ENCODE measurements at regions not wholly inside any gene's neighbourhood (a gene's known extent, or its start where the extent isn't known, plus 50 kb on each side); places are given as distances from the start of the nearest gene placed in this dataset.

- Mint-ChIP-seq H3K9me3 (peaks cover 11% of the 10 kb centered on the region), H3K36me3 (no peaks in the 10 kb centered on the region), H3K4me1 (ENCODE audit: low read depth) (no peaks in the 10 kb centered on the region), H3K27me3 (no peaks in the 10 kb centered on the region), H3K27ac (no peak overlapping the region), H3K4me3 (no peak overlapping the region)
- DNase-seq: no peak
- intact Hi-C loops (cut with micrococcal nuclease): no loop called here
- CTCF ChIA-PET: no interaction called here
- POLR2A ChIA-PET: no interaction called here
Observed at GRCh38 chr18:71727909-71728308, 816.2 kb downstream of the CBLN2 start.

DNA sequence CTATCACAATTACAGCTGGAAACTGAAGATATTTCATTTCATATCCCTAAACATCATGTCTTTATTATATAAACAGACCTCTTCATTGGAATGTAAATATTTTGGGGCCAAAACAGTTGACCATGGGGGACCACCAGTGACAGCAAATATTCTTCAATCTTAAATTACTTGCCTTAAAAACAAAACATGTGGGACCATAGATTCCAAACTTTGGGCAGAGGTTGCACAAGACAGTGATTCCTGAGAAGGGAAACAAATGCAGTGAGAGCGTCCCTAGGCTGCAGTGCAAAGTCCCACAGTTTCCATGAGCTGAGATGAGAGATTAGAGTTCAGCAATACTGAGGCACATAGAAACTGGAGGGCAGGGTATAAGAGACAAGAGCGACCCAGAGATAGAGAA, 818.9 kb downstream of the CBLN2 start:
- Mint-ChIP-seq H3K27me3 (no peaks in the 10 kb centered on the region), H3K4me3 (no peak overlapping the region), H3K36me3 (no peaks in the 10 kb centered on the region), H3K27ac (no peak overlapping the region), H3K4me1 (ENCODE audit: low read depth) (no peaks in the 10 kb centered on the region), H3K9me3 (peaks cover 11% of the 10 kb centered on the region)
- ChIA-PET CTCF (no interaction called here), POLR2A (no interaction called here)
- intact Hi-C loops (cut with micrococcal nuclease): no loop called here
- no peak for DNase-seq

DNA sequence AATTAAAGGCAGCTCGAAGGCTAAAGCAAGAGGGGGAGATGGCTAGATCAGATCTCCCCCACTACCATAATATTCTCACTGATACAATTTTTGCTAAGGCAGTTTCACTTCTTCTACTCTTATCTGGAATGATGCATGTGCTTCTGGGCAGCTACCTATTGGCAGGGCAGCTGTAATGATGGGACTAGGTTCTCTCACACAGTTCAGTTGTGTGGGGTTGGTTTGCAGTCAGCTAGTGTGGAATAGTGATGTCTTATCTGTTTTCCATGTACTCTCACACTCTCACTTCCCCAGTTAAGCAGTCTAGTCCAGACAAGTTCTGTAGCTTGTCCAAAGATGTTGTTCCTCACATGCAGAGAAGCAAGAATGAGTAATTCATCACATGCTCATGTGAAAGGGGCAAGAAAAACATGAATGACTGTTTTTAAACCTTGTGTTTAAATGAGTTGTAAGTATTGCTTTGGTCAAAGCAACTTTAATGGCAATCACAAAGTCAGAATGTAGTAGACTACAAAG, 836.1 kb downstream of the CBLN2 start:
- no peaks in the 10 kb centered on the region for H3K4me1 Mint-ChIP-seq (ENCODE audit: low read depth)
- POLR2A ChIA-PET: no interaction called here
- H3K36me3 Mint-ChIP-seq: no peaks in the 10 kb centered on the region
- intact Hi-C loops (cut with micrococcal nuclease): no loop called here
- H3K9me3 Mint-ChIP-seq: peaks cover 5% of the 10 kb centered on the region
- no peak for DNase-seq
- no peaks in the 10 kb centered on the region for H3K27me3 Mint-ChIP-seq
- no peak overlapping the region for H3K27ac Mint-ChIP-seq
- H3K4me3 Mint-ChIP-seq: no peak overlapping the region
- CTCF ChIA-PET: no interaction called here

DNA sequence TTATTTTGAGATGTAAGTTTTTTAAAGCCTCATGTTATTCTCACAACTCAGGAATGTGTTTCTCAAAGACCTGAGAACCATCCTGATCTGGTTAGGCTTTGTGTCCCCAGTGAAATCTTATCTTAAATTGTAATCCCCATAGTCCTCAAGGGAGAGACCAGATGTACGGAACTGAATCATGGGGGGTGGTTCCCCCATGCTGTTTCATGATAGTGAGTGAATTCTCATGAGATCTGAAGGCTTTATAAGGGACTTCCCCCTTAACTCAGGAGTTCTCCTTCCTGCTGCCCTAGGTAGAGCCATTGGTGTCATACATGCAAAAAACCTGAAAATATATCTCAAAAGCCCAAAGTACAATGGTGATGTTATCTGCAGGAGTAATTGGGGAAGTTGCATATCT, 836.7 kb downstream of the CBLN2 start:
- Mint-ChIP-seq H3K36me3 (no peaks in the 10 kb centered on the region), H3K27ac (no peak overlapping the region), H3K4me1 (ENCODE audit: low read depth) (no peaks in the 10 kb centered on the region), H3K9me3 (peaks cover 5% of the 10 kb centered on the region), H3K27me3 (no peaks in the 10 kb centered on the region), H3K4me3 (no peak overlapping the region)
- POLR2A ChIA-PET: no interaction called here
- CTCF ChIA-PET: no interaction called here
- no peak for DNase-seq
- intact Hi-C loops (cut with micrococcal nuclease): no loop called here

- Mint-ChIP-seq H3K9me3 (peaks cover 3% of the 10 kb centered on the region), H3K4me3 (no peak overlapping the region), H3K27ac (no peak overlapping the region)
Observed at GRCh38 chr18:71689416-71690160, 854.6 kb downstream of the CBLN2 start.

DNA sequence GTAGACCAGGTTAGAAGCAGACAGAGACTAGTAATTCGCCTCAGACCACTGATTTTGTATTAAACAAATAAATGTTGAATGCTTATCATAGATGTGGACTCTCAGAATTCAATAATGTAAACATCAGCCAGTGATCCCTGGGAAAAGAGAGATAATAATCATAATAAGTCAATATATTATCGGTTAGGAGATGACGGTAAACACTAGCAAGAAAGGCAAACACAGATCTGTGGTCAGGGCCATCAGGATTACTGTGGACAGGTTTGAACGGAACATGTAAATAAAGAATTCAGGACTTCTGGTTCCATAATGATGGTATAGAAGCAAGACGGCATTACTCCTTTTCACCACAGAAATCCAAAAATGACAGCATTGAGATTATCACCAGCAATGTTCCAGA, 861.6 kb downstream of the CBLN2 start:
- POLR2A ChIA-PET: no interaction called here
- H3K4me3 Mint-ChIP-seq: no peak overlapping the region
- DNase-seq: no peak

More at GRCh38 chr18:71689416-71690160, 854.6 kb downstream of the CBLN2 start:
- intact Hi-C loops (cut with micrococcal nuclease): no loop called here
- ChIA-PET CTCF (no interaction called here), POLR2A (no interaction called here)
- H3K36me3 Mint-ChIP-seq: no peaks in the 10 kb centered on the region
- no peaks in the 10 kb centered on the region for H3K27me3 Mint-ChIP-seq
- H3K4me1 Mint-ChIP-seq (ENCODE audit: low read depth): no peaks in the 10 kb centered on the region
- no peak for DNase-seq

GRCh38 chr18:71678144-71678543, 866.0 kb downstream of the CBLN2 start:
- intact Hi-C loops (cut with micrococcal nuclease): no loop called here
- Mint-ChIP-seq H3K36me3 (no peaks in the 10 kb centered on the region), H3K4me3 (no peak overlapping the region), H3K27ac (no peak overlapping the region), H3K27me3 (no peaks in the 10 kb centered on the region), H3K9me3 (peaks cover 15% of the 10 kb centered on the region), H3K4me1 (ENCODE audit: low read depth) (no peaks in the 10 kb centered on the region)
- ChIA-PET POLR2A (no interaction called here), CTCF (no interaction called here)
- DNase-seq: no peak

More for the DNA sequence above, 861.6 kb downstream of the CBLN2 start:
- CTCF ChIA-PET: no interaction called here
- Mint-ChIP-seq H3K27me3 (no peaks in the 10 kb centered on the region), H3K9me3 (peaks cover 12% of the 10 kb centered on the region), H3K4me1 (ENCODE audit: low read depth) (no peaks in the 10 kb centered on the region), H3K36me3 (no peaks in the 10 kb centered on the region), H3K27ac (no peak overlapping the region)
- intact Hi-C loops (cut with micrococcal nuclease): no loop called here

DNA sequence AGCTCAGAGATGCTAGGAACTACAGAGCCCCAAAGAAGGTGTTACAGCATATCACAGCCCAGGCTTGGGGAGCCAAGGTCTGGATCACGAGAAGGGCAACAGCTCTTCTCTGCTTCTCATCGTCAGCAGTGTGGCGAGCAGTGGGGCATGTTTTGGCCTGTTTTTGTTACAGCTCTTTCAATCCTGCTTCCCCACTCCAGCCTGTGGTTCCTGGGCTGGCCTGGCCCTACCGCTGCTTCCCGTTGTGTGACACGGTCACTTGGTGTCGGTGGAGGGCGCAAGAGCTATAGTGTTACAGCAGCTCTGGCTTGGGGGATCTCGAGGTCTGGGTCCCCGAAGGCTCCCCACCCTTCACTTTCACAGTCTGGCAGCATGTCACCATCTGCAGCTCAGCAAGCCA, 870.2 kb downstream of the CBLN2 start:
- Mint-ChIP-seq H3K36me3 (no peaks in the 10 kb centered on the region), H3K4me3 (no peak overlapping the region), H3K4me1 (ENCODE audit: low read depth) (no peaks in the 10 kb centered on the region), H3K27ac (no peak overlapping the region), H3K9me3 (peaks cover 8% of the 10 kb centered on the region), H3K27me3 (no peaks in the 10 kb centered on the region)
- DNase-seq: no peak
- CTCF ChIA-PET: no interaction called here
- POLR2A ChIA-PET: no interaction called here
- intact Hi-C loops (cut with micrococcal nuclease): no loop called here

GRCh38 chr18:71673498-71673897, 870.6 kb downstream of the CBLN2 start:
- H3K4me1 Mint-ChIP-seq (ENCODE audit: low read depth): no peaks in the 10 kb centered on the region
- no peaks in the 10 kb centered on the region for H3K36me3 Mint-ChIP-seq
- H3K27me3 Mint-ChIP-seq: no peaks in the 10 kb centered on the region
- POLR2A ChIA-PET: no interaction called here
- intact Hi-C loops (cut with micrococcal nuclease): no loop called here
- peaks cover 8% of the 10 kb centered on the region for H3K9me3 Mint-ChIP-seq
- H3K27ac Mint-ChIP-seq: no peak overlapping the region
- DNase-seq: no peak
- CTCF ChIA-PET: no interaction called here
- no peak overlapping the region for H3K4me3 Mint-ChIP-seq

DNA sequence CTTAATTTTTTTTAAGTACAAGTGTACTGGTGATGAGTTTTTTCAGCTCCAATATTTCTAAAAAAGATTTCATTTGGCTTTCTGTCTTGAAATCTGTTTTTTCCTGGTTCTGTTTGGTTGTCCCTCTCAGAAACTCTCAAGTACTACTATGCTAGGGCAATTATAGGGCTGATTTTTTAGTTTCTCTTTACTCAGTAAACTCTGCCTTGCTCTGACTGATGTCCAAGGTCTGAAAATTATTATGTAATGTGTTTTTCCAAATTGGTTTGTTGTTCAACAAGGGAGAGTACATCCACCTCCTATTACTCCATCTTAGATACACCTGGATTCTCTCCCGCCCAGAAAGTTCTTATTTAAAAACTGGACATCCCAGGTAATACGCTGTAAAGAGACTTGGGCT, 877.7 kb downstream of the CBLN2 start:
- CTCF ChIA-PET: no interaction called here

GRCh38 chr18:71665131-71665530, 879.0 kb downstream of the CBLN2 start:
- CTCF ChIA-PET: no interaction called here
- H3K27ac Mint-ChIP-seq: no peak overlapping the region
- no peak overlapping the region for H3K4me3 Mint-ChIP-seq
- H3K27me3 Mint-ChIP-seq: no peaks in the 10 kb centered on the region
- intact Hi-C loops (cut with micrococcal nuclease): no loop called here
- DNase-seq: no peak
- H3K4me1 Mint-ChIP-seq (ENCODE audit: low read depth): no peaks in the 10 kb centered on the region
- peaks cover 2% of the 10 kb centered on the region for H3K9me3 Mint-ChIP-seq
- H3K36me3 Mint-ChIP-seq: no peaks in the 10 kb centered on the region
- POLR2A ChIA-PET: interaction anchor here (0.6 kb wide), 1 partner anchor 15 kb away, joined by 5 read pairs; no protein-coding TSS in a partner anchor

More for the DNA sequence above, 877.7 kb downstream of the CBLN2 start:
- Mint-ChIP-seq H3K9me3 (no peaks in the 10 kb centered on the region), H3K27me3 (no peaks in the 10 kb centered on the region), H3K27ac (no peak overlapping the region), H3K4me3 (no peak overlapping the region), H3K36me3 (no peaks in the 10 kb centered on the region), H3K4me1 (ENCODE audit: low read depth) (no peaks in the 10 kb centered on the region)
- POLR2A ChIA-PET: no interaction called here
- DNase-seq: no peak
- intact Hi-C loops (cut with micrococcal nuclease): no loop called here

DNA sequence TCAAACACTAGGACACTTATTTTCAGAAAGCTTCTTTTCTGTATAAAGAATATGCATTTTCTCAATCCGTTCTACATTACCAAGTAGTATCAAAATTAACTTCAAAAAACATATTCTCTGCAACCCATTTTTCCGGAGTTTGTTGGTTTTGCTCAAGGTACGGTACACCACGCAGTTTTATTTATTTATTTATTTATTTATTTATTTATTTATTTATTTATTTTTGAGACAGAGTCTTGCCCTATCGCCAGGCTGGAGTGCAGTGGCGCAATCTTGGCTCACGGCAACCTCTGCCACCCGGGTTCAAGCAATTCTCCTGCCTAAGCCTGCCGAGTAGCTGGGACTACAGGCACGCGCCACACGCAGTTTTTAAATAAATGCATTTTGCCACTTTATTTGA, 900.3 kb downstream of the CBLN2 start:
- DNase-seq: no peak
- H3K27ac Mint-ChIP-seq: no peak overlapping the region
- no peaks in the 10 kb centered on the region for H3K27me3 Mint-ChIP-seq
- ChIA-PET CTCF (no interaction called here), POLR2A (no interaction called here)
- H3K4me3 Mint-ChIP-seq: no peak overlapping the region
- intact Hi-C loops (cut with micrococcal nuclease): no loop called here
- H3K9me3 Mint-ChIP-seq: peaks cover 6% of the 10 kb centered on the region
- H3K4me1 Mint-ChIP-seq (ENCODE audit: low read depth): no peaks in the 10 kb centered on the region
- no peaks in the 10 kb centered on the region for H3K36me3 Mint-ChIP-seq

DNA sequence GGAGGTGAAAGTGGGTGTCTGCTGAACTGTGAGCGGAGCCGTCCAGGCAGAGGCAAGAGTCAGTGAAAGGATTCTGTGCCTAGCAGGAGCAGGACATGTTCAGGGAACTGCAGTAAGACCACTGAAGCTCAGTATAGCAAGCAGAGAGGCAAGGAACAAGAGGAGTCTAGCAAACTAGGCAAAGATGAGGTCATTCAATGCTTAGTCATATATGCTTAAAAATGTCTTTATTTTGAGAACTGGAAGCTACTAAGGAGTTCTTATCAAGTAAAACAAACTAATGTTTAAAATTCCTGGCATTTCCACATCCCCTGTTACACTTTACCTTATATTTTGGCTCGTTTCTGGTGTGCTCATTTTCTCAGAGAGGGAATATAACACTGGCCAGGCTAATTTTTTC, 913.4 kb downstream of the CBLN2 start:
- ChIA-PET POLR2A (no interaction called here), CTCF (no interaction called here)
- H3K27me3 Mint-ChIP-seq: no peaks in the 10 kb centered on the region
- H3K9me3 Mint-ChIP-seq: no peaks in the 10 kb centered on the region
- no peak for DNase-seq
- no peak overlapping the region for H3K4me3 Mint-ChIP-seq
- H3K27ac Mint-ChIP-seq: no peak overlapping the region
- no peaks in the 10 kb centered on the region for H3K4me1 Mint-ChIP-seq (ENCODE audit: low read depth)
- intact Hi-C loops (cut with micrococcal nuclease): no loop called here
- no peaks in the 10 kb centered on the region for H3K36me3 Mint-ChIP-seq

Measured in activated CD4-positive, alpha-beta memory T cell treated with anti-CD3 and anti-CD28 coated beads for 36 hours (primary cell).